GM23338 (cell line): ENCODE measurements at regions not wholly inside any gene's neighbourhood (a gene's known extent, or its start where the extent isn't known, plus 50 kb on each side); places are given as distances from the start of the nearest gene placed in this dataset.

Experiments
- ATAC-seq: fragments of 200-7000 bp; cut with Tn5 transposase; 3 replicates; pipeline ENCODE4 v1.9.1; 2020
- DNase-seq: peaks from one replicate; pipeline ENCODE4 v3.0.0-alpha.2; 2015; ENCODE audit warnings: low spot score
- H2AFZ ChIP-seq: fragments of 200-600 bp; sonication (generic); 2 replicates; pipeline ENCODE4 v1.8.0; 2016; ENCODE audit warnings: antibody characterized with exemption, mild to moderate bottlenecking, moderate library complexity
- H3F3A ChIP-seq: fragments of 200-600 bp; sonication (generic); replicated peaks from 2 replicates; pipeline ENCODE4 v1.8.0; 2017; ENCODE audit warnings: antibody characterized with exemption, mixed run types, low read depth
- H3K27ac ChIP-seq: fragments of 200-600 bp; sonication (generic); 2 replicates; pipeline ENCODE4 v1.6.1; 2016; ENCODE audit warnings: low read depth
- H3K27me3 ChIP-seq: fragments of 200-600 bp; sonication (generic); 2 replicates; pipeline ENCODE4 v1.8.0; 2016; ENCODE audit warnings: mild to moderate bottlenecking, mixed run types, moderate library complexity; ENCODE audit not compliant: insufficient read depth
- H3K36me3 ChIP-seq: fragments of 200-600 bp; sonication (generic); 2 replicates; pipeline ENCODE4 v1.8.0; 2016; ENCODE audit warnings: mild to moderate bottlenecking; ENCODE audit not compliant: insufficient read depth
- H3K4me1 ChIP-seq: fragments of 200-600 bp; sonication (generic); 2 replicates; pipeline ENCODE4 v1.8.0; 2016; ENCODE audit warnings: mild to moderate bottlenecking, moderate library complexity; ENCODE audit not compliant: insufficient read depth
- H3K4me2 ChIP-seq: fragments of 200-600 bp; sonication (generic); 2 replicates; pipeline ENCODE4 v1.7.1; 2017; ENCODE audit warnings: mixed run types
- H3K4me3 ChIP-seq: fragments of 200-600 bp; sonication (generic); 2 replicates; pipeline ENCODE4 v1.6.1; 2016; ENCODE audit warnings: mixed run types
- H3K79me2 ChIP-seq: fragments of 200-600 bp; sonication (generic); replicated peaks from 2 replicates; pipeline ENCODE4 v1.8.0; 2017; ENCODE audit warnings: mild to moderate bottlenecking; ENCODE audit not compliant: insufficient read depth
- H3K9me2 ChIP-seq: fragments of 200-600 bp; sonication (generic); 2 replicates; pipeline ENCODE4 v1.8.0; 2017; ENCODE audit not compliant: insufficient read depth
- H4K20me1 ChIP-seq: fragments of 200-600 bp; sonication (generic); replicated peaks from 2 replicates; pipeline ENCODE4 v1.8.0; 2017; ENCODE audit warnings: mild to moderate bottlenecking; ENCODE audit not compliant: insufficient read depth
- H3K27ac Mint-ChIP-seq: 2 replicates; pipeline ENCODE4 v1.8.0; 2020; ENCODE audit warnings: inconsistent platforms, mild to moderate bottlenecking, moderate library complexity, mixed read lengths
- H3K27me3 Mint-ChIP-seq: 3 replicates; pipeline ENCODE4 v1.8.0; 2022; ENCODE audit warnings: low read depth, mild to moderate bottlenecking, moderate library complexity, mixed read lengths, inconsistent platforms; ENCODE audit not compliant: insufficient read depth, poor library complexity
- H3K36me3 Mint-ChIP-seq: 3 replicates; pipeline ENCODE4 v1.8.0; 2021; ENCODE audit warnings: low read depth, mild to moderate bottlenecking, inconsistent platforms, moderate library complexity, mixed read lengths
- H3K4me1 Mint-ChIP-seq: 3 replicates; pipeline ENCODE4 v1.8.0; 2020; ENCODE audit warnings: mild to moderate bottlenecking, inconsistent platforms, mixed read lengths
- H3K4me3 Mint-ChIP-seq: 3 replicates; pipeline ENCODE4 v1.8.0; 2021; ENCODE audit warnings: moderate library complexity, mild to moderate bottlenecking, inconsistent platforms, mixed read lengths
- H3K9me3 Mint-ChIP-seq: 3 replicates; pipeline ENCODE4 v1.8.0; 2020; ENCODE audit warnings: moderate library complexity, mild to moderate bottlenecking, inconsistent platforms, mixed read lengths
- CREB1 ChIP-seq: fragments of 250-450 bp; sonication (Bioruptor Pico); IDR thresholded peaks from 2 replicates; pipeline ENCODE4 v1.5.0; 2020; ENCODE audit warnings: low read depth, mild to moderate bottlenecking, moderate library complexity
- EZH2 ChIP-seq: fragments of 200-600 bp; sonication (generic); IDR thresholded peaks from one replicate; pipeline ENCODE4 v1.8.0; 2017; ENCODE audit warnings: antibody characterized with exemption, mild to moderate bottlenecking, low read depth; ENCODE audit not compliant: unreplicated experiment
- EZH2phosphoT487 ChIP-seq: fragments of 200-600 bp; sonication (generic); IDR thresholded peaks from one replicate; pipeline ENCODE4 v1.8.1; 2018; ENCODE audit warnings: antibody characterized with exemption; ENCODE audit not compliant: unreplicated experiment
- JUNB ChIP-seq: IDR thresholded peaks from one replicate; pipeline ENCODE4 v1.6.1; 2016; ENCODE audit warnings: antibody characterized with exemption; ENCODE audit not compliant: unreplicated experiment
- POLR2AphosphoS5 ChIP-seq: IDR thresholded peaks from 2 replicates; pipeline ENCODE4 v1.6.1; 2016; ENCODE audit warnings: antibody characterized with exemption, low read depth
- STAT1 ChIP-seq: IDR thresholded peaks from one replicate; pipeline ENCODE4 v1.6.1; 2016; ENCODE audit warnings: antibody characterized with exemption; ENCODE audit not compliant: unreplicated experiment
- ZNF114 ChIP-seq: fragments of 250-450 bp; sonication (Bioruptor Pico); IDR thresholded peaks from 2 replicates; pipeline ENCODE4 v1.5.0; 2020; ENCODE audit warnings: mild to moderate bottlenecking, moderate library complexity
- ZNF331 ChIP-seq: fragments of 250-450 bp; sonication (Bioruptor Pico); IDR thresholded peaks from 2 replicates; pipeline ENCODE4 v1.5.0; 2020; ENCODE audit warnings: low read depth, mild to moderate bottlenecking, moderate library complexity
- TF ChIP-seq, protein P1 (sequence below), 2 experiments: fragments of 200-600 bp in 1 of 2; sonication (generic) in 1 of 2; conservative IDR thresholded peaks; 2 replicates each; pipeline versions ENCODE4 v1.5.1 to v1.6.1; 2016 to 2017; ENCODE audit warnings: antibody characterized with exemption in 2 of 2, low read depth in 2 of 2, mild to moderate bottlenecking in 2 of 2, moderate library complexity in 1 of 2
- TF ChIP-seq, protein P2 (sequence below): IDR thresholded peaks from 2 replicates; pipeline ENCODE4 v1.6.1; 2016; ENCODE audit warnings: antibody characterized with exemption
- TF ChIP-seq, protein P3 (sequence below): fragments of 250-450 bp; sonication (Bioruptor Pico); IDR thresholded peaks from 2 replicates; pipeline ENCODE4 v1.5.0; 2020; ENCODE audit warnings: mild to moderate bottlenecking, moderate library complexity
- TF ChIP-seq, protein P4 (sequence below): IDR thresholded peaks from one replicate; pipeline ENCODE4 v1.6.1; 2018; ENCODE audit warnings: antibody characterized with exemption; ENCODE audit not compliant: unreplicated experiment

DNA sequence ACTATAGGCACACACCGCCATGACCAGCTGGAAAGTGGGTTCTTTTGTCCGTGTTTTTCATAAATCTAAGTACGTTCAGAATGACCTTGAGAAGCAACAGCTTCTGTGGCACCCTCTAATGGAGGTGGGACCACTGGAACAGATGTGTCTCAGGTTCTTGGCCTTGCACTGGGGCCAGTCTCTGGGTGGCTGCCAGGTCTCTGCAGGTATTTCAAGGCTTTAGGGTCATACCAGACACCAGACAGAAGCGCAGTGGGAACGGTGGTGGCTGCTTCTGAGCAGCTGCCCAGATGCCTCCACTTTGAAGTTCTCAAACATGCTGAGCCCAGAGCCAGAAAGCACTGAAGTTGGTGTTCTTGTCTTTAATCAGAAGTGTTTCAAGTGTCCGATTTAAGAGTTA lies 75.0 kb upstream of the RBM19 start (continued):
- TF ChIP-seq, protein P1, sequence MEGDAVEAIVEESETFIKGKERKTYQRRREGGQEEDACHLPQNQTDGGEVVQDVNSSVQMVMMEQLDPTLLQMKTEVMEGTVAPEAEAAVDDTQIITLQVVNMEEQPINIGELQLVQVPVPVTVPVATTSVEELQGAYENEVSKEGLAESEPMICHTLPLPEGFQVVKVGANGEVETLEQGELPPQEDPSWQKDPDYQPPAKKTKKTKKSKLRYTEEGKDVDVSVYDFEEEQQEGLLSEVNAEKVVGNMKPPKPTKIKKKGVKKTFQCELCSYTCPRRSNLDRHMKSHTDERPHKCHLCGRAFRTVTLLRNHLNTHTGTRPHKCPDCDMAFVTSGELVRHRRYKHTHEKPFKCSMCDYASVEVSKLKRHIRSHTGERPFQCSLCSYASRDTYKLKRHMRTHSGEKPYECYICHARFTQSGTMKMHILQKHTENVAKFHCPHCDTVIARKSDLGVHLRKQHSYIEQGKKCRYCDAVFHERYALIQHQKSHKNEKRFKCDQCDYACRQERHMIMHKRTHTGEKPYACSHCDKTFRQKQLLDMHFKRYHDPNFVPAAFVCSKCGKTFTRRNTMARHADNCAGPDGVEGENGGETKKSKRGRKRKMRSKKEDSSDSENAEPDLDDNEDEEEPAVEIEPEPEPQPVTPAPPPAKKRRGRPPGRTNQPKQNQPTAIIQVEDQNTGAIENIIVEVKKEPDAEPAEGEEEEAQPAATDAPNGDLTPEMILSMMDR (conservative IDR thresholded peaks at IDR 0.05; ENCODE audit: low read depth in 2 of 2) = no peak
- TF ChIP-seq, protein P2, sequence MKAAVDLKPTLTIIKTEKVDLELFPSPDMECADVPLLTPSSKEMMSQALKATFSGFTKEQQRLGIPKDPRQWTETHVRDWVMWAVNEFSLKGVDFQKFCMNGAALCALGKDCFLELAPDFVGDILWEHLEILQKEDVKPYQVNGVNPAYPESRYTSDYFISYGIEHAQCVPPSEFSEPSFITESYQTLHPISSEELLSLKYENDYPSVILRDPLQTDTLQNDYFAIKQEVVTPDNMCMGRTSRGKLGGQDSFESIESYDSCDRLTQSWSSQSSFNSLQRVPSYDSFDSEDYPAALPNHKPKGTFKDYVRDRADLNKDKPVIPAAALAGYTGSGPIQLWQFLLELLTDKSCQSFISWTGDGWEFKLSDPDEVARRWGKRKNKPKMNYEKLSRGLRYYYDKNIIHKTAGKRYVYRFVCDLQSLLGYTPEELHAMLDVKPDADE = no peak

DNA sequence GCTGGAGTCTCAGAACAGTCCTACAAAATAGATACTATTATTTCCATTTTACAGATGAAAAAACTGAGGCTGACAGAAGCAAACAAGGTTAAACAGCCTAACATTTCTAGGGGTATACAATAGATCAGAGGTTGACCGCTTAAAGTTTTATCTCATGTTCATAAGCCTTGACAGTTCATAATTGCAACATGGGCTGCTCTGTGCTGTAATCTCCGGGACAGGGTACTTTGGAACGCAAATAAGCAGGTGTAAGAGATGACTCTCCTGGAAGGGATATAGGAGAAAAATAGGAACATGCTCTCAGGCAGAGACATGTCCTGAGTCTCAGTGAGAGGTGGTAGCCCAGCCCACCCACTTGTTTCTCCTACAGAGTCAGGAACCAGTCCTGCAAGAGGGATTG lies 72.8 kb upstream of the RBM19 start:
- Histone ChIP-seq H2AFZ (no peak overlapping the region), H3K79me2 (no peaks in the 10 kb centered on the region), H4K20me1 (no peaks in the 10 kb centered on the region), H3K36me3 (no peaks in the 10 kb centered on the region), H3K4me2 (no peak overlapping the region), H3K27ac (no peak overlapping the region), H3K4me3 (no peak overlapping the region), H3K9me2 (0 out of 2 replicates have a peak, but pooled peaks cover 6% of the 10 kb centered on the region), H3K4me1 (no peaks in the 10 kb centered on the region), H3K27me3 (no peaks in the 10 kb centered on the region), H3F3A (no peaks in the 10 kb centered on the region)
- ATAC-seq = no peak
- no peaks in the 10 kb centered on the region for H3K4me1 Mint-ChIP-seq
- H3K27ac Mint-ChIP-seq = no peak overlapping the region
- no peak for DNase-seq
- no peaks in the 10 kb centered on the region for H3K27me3 Mint-ChIP-seq
- H3K9me3 Mint-ChIP-seq = peaks cover 26% of the 10 kb centered on the region
- H3K36me3 Mint-ChIP-seq = no peaks in the 10 kb centered on the region
- H3K4me3 Mint-ChIP-seq = no peak overlapping the region
- no peak for TF ChIP-seq POLR2AphosphoS5
- TF ChIP-seq STAT1 = no peak
- no peak for TF ChIP-seq EZH2phosphoT487
- TF ChIP-seq ZNF114 = no peak
- TF ChIP-seq, protein P3, sequence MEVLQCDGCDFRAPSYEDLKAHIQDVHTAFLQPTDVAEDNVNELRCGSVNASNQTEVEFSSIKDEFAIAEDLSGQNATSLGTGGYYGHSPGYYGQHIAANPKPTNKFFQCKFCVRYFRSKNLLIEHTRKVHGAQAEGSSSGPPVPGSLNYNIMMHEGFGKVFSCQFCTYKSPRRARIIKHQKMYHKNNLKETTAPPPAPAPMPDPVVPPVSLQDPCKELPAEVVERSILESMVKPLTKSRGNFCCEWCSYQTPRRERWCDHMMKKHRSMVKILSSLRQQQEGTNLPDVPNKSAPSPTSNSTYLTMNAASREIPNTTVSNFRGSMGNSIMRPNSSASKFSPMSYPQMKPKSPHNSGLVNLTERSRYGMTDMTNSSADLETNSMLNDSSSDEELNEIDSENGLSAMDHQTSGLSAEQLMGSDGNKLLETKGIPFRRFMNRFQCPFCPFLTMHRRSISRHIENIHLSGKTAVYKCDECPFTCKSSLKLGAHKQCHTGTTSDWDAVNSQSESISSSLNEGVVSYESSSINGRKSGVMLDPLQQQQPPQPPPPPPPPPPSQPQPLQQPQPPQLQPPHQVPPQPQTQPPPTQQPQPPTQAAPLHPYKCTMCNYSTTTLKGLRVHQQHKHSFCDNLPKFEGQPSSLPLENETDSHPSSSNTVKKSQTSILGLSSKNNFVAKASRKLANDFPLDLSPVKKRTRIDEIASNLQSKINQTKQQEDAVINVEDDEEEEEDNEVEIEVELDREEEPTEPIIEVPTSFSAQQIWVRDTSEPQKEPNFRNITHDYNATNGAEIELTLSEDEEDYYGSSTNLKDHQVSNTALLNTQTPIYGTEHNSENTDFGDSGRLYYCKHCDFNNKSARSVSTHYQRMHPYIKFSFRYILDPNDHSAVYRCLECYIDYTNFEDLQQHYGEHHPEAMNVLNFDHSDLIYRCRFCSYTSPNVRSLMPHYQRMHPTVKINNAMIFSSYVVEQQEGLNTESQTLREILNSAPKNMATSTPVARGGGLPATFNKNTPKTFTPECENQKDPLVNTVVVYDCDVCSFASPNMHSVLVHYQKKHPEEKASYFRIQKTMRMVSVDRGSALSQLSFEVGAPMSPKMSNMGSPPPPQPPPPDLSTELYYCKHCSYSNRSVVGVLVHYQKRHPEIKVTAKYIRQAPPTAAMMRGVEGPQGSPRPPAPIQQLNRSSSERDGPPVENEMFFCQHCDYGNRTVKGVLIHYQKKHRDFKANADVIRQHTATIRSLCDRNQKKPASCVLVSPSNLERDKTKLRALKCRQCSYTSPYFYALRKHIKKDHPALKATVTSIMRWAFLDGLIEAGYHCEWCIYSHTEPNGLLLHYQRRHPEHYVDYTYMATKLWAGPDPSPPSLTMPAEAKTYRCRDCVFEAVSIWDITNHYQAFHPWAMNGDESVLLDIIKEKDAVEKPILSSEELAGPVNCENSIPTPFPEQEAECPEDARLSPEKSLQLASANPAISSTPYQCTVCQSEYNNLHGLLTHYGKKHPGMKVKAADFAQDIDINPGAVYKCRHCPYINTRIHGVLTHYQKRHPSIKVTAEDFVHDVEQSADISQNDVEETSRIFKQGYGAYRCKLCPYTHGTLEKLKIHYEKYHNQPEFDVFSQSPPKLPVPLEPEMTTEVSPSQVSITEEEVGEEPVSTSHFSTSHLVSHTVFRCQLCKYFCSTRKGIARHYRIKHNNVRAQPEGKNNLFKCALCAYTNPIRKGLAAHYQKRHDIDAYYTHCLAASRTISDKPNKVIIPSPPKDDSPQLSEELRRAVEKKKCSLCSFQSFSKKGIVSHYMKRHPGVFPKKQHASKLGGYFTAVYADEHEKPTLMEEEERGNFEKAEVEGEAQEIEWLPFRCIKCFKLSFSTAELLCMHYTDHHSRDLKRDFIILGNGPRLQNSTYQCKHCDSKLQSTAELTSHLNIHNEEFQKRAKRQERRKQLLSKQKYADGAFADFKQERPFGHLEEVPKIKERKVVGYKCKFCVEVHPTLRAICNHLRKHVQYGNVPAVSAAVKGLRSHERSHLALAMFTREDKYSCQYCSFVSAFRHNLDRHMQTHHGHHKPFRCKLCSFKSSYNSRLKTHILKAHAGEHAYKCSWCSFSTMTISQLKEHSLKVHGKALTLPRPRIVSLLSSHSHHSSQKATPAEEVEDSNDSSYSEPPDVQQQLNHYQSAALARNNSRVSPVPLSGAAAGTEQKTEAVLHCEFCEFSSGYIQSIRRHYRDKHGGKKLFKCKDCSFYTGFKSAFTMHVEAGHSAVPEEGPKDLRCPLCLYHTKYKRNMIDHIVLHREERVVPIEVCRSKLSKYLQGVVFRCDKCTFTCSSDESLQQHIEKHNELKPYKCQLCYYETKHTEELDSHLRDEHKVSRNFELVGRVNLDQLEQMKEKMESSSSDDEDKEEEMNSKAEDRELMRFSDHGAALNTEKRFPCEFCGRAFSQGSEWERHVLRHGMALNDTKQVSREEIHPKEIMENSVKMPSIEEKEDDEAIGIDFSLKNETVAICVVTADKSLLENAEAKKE (CRISPR knock-in tag) = no peak
- TF ChIP-seq, protein P4, sequence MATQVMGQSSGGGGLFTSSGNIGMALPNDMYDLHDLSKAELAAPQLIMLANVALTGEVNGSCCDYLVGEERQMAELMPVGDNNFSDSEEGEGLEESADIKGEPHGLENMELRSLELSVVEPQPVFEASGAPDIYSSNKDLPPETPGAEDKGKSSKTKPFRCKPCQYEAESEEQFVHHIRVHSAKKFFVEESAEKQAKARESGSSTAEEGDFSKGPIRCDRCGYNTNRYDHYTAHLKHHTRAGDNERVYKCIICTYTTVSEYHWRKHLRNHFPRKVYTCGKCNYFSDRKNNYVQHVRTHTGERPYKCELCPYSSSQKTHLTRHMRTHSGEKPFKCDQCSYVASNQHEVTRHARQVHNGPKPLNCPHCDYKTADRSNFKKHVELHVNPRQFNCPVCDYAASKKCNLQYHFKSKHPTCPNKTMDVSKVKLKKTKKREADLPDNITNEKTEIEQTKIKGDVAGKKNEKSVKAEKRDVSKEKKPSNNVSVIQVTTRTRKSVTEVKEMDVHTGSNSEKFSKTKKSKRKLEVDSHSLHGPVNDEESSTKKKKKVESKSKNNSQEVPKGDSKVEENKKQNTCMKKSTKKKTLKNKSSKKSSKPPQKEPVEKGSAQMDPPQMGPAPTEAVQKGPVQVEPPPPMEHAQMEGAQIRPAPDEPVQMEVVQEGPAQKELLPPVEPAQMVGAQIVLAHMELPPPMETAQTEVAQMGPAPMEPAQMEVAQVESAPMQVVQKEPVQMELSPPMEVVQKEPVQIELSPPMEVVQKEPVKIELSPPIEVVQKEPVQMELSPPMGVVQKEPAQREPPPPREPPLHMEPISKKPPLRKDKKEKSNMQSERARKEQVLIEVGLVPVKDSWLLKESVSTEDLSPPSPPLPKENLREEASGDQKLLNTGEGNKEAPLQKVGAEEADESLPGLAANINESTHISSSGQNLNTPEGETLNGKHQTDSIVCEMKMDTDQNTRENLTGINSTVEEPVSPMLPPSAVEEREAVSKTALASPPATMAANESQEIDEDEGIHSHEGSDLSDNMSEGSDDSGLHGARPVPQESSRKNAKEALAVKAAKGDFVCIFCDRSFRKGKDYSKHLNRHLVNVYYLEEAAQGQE = no peak
- TF ChIP-seq ZNF331 (CRISPR knock-in tag) = no peak
- no peak for TF ChIP-seq CREB1 (CRISPR knock-in tag)
- no peak for TF ChIP-seq EZH2
- TF ChIP-seq JUNB = no peak
- TF ChIP-seq, protein P2 = no peak
